ENCODE measurements at regions not wholly inside any gene's neighbourhood (a gene's known extent, or its start where the extent isn't known, plus 50 kb on each side); places are given as distances from the start of the nearest gene placed in this dataset.

- ChIA-PET POLR2A (no interaction called here), CTCF (no interaction called here)
- no peak for DNase-seq
- H3K9me3 ChIP-seq, result no peaks in the 10 kb centered on the region
- H3K36me3 Mint-ChIP-seq (ENCODE audit: insufficient read depth, unreplicated experiment), result no peaks in the 10 kb centered on the region
- no peak for TF ChIP-seq CTCF (IDR thresholded peaks at IDR 0.05; ENCODE audit: insufficient read depth in 1 of 2, low read depth in 1 of 2, low read length in 1 of 2, severe bottlenecking in 1 of 2, unreplicated experiment in 1 of 2)
- H3K4me3 Mint-ChIP-seq (ENCODE audit: unreplicated experiment), result no peak overlapping the region
- no peak overlapping the region for H3K27ac Mint-ChIP-seq (ENCODE audit: unreplicated experiment)
- no peaks in the 10 kb centered on the region for H3K4me1 ChIP-seq
- peaks cover 3% of the 10 kb centered on the region for H3K27me3 Mint-ChIP-seq (ENCODE audit: insufficient read depth, unreplicated experiment)
- H3K36me3 ChIP-seq (ENCODE audit: control insufficient read depth, insufficient read depth, low read length), result no peaks in the 10 kb centered on the region
- no peak overlapping the region for H3K4me3 ChIP-seq (ENCODE audit: low read depth, low read length)
- no peaks in the 10 kb centered on the region for H3K9me3 Mint-ChIP-seq (ENCODE audit: unreplicated experiment)
- H3K27me3 ChIP-seq (replicated peaks; ENCODE audit: control insufficient read depth, insufficient read depth, low read length), result no peaks in the 10 kb centered on the region
- no TSS peak for BruUV-seq (replicated peaks)
- intact Hi-C loops (cut with micrococcal nuclease; ENCODE audit: unreplicated experiment), result no loop called here
- H3K4me1 Mint-ChIP-seq (ENCODE audit: low read depth, unreplicated experiment), result peaks cover 2% of the 10 kb centered on the region
These were observed 155.1 kb upstream of the BTG1 start for GRCh38 chr12:92300777-92301176.

GRCh38 chr12:92299744-92300143 is 154.1 kb upstream of the BTG1 start:
- H3K4me1 ChIP-seq, result no peaks in the 10 kb centered on the region
- peaks cover 3% of the 10 kb centered on the region for H3K27me3 Mint-ChIP-seq (ENCODE audit: insufficient read depth, unreplicated experiment)
- no peaks in the 10 kb centered on the region for H3K9me3 ChIP-seq
- H3K36me3 Mint-ChIP-seq (ENCODE audit: insufficient read depth, unreplicated experiment), result no peaks in the 10 kb centered on the region
- POLR2A ChIA-PET, result no interaction called here
- H3K27ac Mint-ChIP-seq (ENCODE audit: unreplicated experiment), result no peak overlapping the region
- H3K4me3 Mint-ChIP-seq (ENCODE audit: unreplicated experiment), result no peak overlapping the region
- no peak for DNase-seq
- no peak for TF ChIP-seq CTCF (IDR thresholded peaks at IDR 0.05; ENCODE audit: insufficient read depth in 1 of 2, low read depth in 1 of 2, low read length in 1 of 2, severe bottlenecking in 1 of 2, unreplicated experiment in 1 of 2)
- intact Hi-C loops (cut with micrococcal nuclease; ENCODE audit: unreplicated experiment), result no loop called here
- no peaks in the 10 kb centered on the region for H3K36me3 ChIP-seq (ENCODE audit: control insufficient read depth, insufficient read depth, low read length)
- H3K9me3 Mint-ChIP-seq (ENCODE audit: unreplicated experiment), result no peaks in the 10 kb centered on the region
- CTCF ChIA-PET, result no interaction called here
- no peaks in the 10 kb centered on the region for H3K27me3 ChIP-seq (replicated peaks; ENCODE audit: control insufficient read depth, insufficient read depth, low read length)
- BruUV-seq (replicated peaks), result no TSS peak
- peaks cover 6% of the 10 kb centered on the region for H3K4me1 Mint-ChIP-seq (ENCODE audit: low read depth, unreplicated experiment)
- no peak overlapping the region for H3K4me3 ChIP-seq (ENCODE audit: low read depth, low read length)

- no peaks in the 10 kb centered on the region for H3K9me3 Mint-ChIP-seq (ENCODE audit: unreplicated experiment)
- no peak for DNase-seq
- H3K27me3 Mint-ChIP-seq (ENCODE audit: insufficient read depth, unreplicated experiment), result peaks cover 3% of the 10 kb centered on the region
- H3K4me1 ChIP-seq, result no peaks in the 10 kb centered on the region
- H3K36me3 Mint-ChIP-seq (ENCODE audit: insufficient read depth, unreplicated experiment), result no peaks in the 10 kb centered on the region
- no peaks in the 10 kb centered on the region for H3K9me3 ChIP-seq
- no peaks in the 10 kb centered on the region for H3K36me3 ChIP-seq (ENCODE audit: control insufficient read depth, insufficient read depth, low read length)
- peaks cover 6% of the 10 kb centered on the region for H3K4me1 Mint-ChIP-seq (ENCODE audit: low read depth, unreplicated experiment)
- no peaks in the 10 kb centered on the region for H3K27me3 ChIP-seq (replicated peaks; ENCODE audit: control insufficient read depth, insufficient read depth, low read length)
- no peak overlapping the region for H3K4me3 Mint-ChIP-seq (ENCODE audit: unreplicated experiment)
- no peak overlapping the region for H3K4me3 ChIP-seq (ENCODE audit: low read depth, low read length)
- intact Hi-C loops (cut with micrococcal nuclease; ENCODE audit: unreplicated experiment), result no loop called here
- CTCF ChIA-PET, result no interaction called here
- BruUV-seq (replicated peaks), result no TSS peak
- POLR2A ChIA-PET, result no interaction called here
- no peak overlapping the region for H3K27ac Mint-ChIP-seq (ENCODE audit: unreplicated experiment)
- TF ChIP-seq CTCF (IDR thresholded peaks at IDR 0.05; ENCODE audit: insufficient read depth in 1 of 2, low read depth in 1 of 2, low read length in 1 of 2, severe bottlenecking in 1 of 2, unreplicated experiment in 1 of 2), result no peak
These were observed 153.7 kb upstream of the BTG1 start for GRCh38 chr12:92299344-92299743.

All from Caco-2 (cell line).